ENCODE measurements at regions not wholly inside any gene's neighbourhood (a gene's known extent, or its start where the extent isn't known, plus 50 kb on each side); places are given as distances from the start of the nearest gene placed in this dataset.

DNA sequence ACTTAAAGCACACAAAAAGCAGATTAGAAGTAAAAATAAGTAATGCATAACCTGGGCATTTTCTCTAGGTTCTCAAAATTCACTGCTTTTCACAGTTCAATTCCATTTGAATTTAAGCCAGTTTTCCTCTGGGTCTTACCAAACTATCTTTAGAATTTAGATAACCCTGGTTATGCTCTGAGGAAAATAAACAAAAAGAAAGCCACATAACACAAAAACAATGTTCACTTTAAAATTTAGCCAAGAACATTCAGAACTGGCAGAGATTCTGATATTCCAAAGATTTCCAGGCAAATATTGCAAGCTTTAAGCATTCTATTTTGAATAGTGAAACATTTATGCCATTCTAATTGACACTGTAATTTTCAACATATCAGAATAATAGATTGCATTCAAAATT lies 50.7 kb upstream of the PRKG1 start:
- CTCF ChIA-PET (ENCODE audit: low intra/inter-chr PET ratio, low total read pairs) = no interaction called here
- intact Hi-C loops (cut with micrococcal nuclease; ENCODE audit: unreplicated experiment) (no loop called here), in situ Hi-C loops (cut with HindIII; ENCODE audit: extremely low pct_ligation_motif_present, low pct_unique_long_range_greater_than_20kb) (loop anchor here (25.0 kb wide), 1 partner anchor 1189 kb away; no protein-coding TSS in a partner anchor)
- Histone ChIP-seq H3K79me2 (ENCODE audit: insufficient read depth, low read length) (no peaks in the 10 kb centered on the region), H3K4me1 (ENCODE audit: insufficient read depth, low read length) (no peaks in the 10 kb centered on the region), H3K4me3 (replicated peaks in 1 of 3; ENCODE audit: insufficient read depth in 1 of 3, low read depth in 2 of 3, low read length in 3 of 3) (no peak overlapping the region), H3K27me3 (ENCODE audit: control insufficient read depth in 1 of 2, insufficient read depth in 2 of 2, low read length in 2 of 2) (no peaks in the 10 kb centered on the region), H3K36me3 (replicated peaks in 1 of 2; ENCODE audit: control insufficient read depth in 1 of 2, insufficient read depth in 2 of 2, low read length in 2 of 2) (no peaks in the 10 kb centered on the region), H3K9me3 (ENCODE audit: low read length) (no peaks in the 10 kb centered on the region), H3K4me2 (ENCODE audit: low read depth, low read length) (no peak overlapping the region), H2AFZ (ENCODE audit: low read length) (no peak overlapping the region), H4K20me1 (ENCODE audit: insufficient read depth, low read length) (no peaks in the 10 kb centered on the region), H3K27ac (ENCODE audit: extremely low read length, insufficient read depth, low read length) (no peak overlapping the region), H3K9ac (ENCODE audit: insufficient read depth, low read depth, low read length) (no peak overlapping the region)
- no peak for TF ChIP-seq ONECUT2 (CRISPR knock-in tag; IDR thresholded peaks at IDR 0.05)
- TF ChIP-seq ZNF383 (CRISPR knock-in tag; IDR thresholded peaks at IDR 0.05; ENCODE audit: borderline replicate concordance) = no peak
- TF ChIP-seq, protein P1, sequence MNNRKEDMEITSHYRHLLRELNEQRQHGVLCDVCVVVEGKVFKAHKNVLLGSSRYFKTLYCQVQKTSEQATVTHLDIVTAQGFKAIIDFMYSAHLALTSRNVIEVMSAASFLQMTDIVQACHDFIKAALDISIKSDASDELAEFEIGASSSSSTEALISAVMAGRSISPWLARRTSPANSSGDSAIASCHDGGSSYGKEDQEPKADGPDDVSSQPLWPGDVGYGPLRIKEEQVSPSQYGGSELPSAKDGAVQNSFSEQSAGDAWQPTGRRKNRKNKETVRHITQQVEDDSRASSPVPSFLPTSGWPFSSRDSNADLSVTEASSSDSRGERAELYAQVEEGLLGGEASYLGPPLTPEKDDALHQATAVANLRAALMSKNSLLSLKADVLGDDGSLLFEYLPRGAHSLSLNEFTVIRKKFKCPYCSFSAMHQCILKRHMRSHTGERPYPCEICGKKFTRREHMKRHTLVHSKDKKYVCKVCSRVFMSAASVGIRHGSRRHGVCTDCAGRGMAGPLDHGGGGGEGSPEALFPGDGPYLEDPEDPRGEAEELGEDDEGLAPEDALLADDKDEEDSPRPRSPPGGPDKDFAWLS (CRISPR knock-in tag; IDR thresholded peaks at IDR 0.05; ENCODE audit: borderline replicate concordance) = no peak
- no peak for TF ChIP-seq ZNF282 (IDR thresholded peaks at IDR 0.05; ENCODE audit: partially characterized antibody)
- TF ChIP-seq ZMYM4 (CRISPR knock-in tag; IDR thresholded peaks at IDR 0.05) = no peak
- TF ChIP-seq, protein P2, sequence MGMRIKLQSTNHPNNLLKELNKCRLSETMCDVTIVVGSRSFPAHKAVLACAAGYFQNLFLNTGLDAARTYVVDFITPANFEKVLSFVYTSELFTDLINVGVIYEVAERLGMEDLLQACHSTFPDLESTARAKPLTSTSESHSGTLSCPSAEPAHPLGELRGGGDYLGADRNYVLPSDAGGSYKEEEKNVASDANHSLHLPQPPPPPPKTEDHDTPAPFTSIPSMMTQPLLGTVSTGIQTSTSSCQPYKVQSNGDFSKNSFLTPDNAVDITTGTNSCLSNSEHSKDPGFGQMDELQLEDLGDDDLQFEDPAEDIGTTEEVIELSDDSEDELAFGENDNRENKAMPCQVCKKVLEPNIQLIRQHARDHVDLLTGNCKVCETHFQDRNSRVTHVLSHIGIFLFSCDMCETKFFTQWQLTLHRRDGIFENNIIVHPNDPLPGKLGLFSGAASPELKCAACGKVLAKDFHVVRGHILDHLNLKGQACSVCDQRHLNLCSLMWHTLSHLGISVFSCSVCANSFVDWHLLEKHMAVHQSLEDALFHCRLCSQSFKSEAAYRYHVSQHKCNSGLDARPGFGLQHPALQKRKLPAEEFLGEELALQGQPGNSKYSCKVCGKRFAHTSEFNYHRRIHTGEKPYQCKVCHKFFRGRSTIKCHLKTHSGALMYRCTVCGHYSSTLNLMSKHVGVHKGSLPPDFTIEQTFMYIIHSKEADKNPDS (CRISPR knock-in tag; IDR thresholded peaks at IDR 0.05) = no peak
- TF ChIP-seq TAF1 (CRISPR knock-in tag; IDR thresholded peaks at IDR 0.05) = no peak
- TF ChIP-seq, protein P3, sequence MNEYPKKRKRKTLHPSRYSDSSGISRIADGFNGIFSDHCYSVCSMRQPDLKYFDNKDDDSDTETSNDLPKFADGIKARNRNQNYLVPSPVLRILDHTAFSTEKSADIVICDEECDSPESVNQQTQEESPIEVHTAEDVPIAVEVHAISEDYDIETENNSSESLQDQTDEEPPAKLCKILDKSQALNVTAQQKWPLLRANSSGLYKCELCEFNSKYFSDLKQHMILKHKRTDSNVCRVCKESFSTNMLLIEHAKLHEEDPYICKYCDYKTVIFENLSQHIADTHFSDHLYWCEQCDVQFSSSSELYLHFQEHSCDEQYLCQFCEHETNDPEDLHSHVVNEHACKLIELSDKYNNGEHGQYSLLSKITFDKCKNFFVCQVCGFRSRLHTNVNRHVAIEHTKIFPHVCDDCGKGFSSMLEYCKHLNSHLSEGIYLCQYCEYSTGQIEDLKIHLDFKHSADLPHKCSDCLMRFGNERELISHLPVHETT (CRISPR knock-in tag; conservative IDR thresholded peaks at IDR 0.05) = no peak
- no peak for TF ChIP-seq PPARG (CRISPR knock-in tag; conservative IDR thresholded peaks at IDR 0.05)
- DNase-seq (ENCODE audit: low spot score) (no peak), ATAC-seq (no peak), FAIRE-seq (no peak)
- POLR2A ChIA-PET = no interaction called here
- BruUV-seq (replicated peaks) = no TSS peak
